B cell (primary cell): ENCODE measurements at regions not wholly inside any gene's neighbourhood (a gene's known extent, or its start where the extent isn't known, plus 50 kb on each side); places are given as distances from the start of the nearest gene placed in this dataset.

Experiments used
- EZH2 ChIP-seq: IDR thresholded peaks from 2 replicates; pipeline ENCODE4 v1.6.1; 2012; ENCODE audit warnings: borderline replicate concordance, low read depth, mild to moderate bottlenecking, moderate library complexity, low read length; ENCODE audit not compliant: insufficient read depth, poor library complexity, severe bottlenecking
- TF ChIP-seq, protein P1 (sequence below): fragments of 200-600 bp; IDR thresholded peaks from one replicate; pipeline ENCODE4 v1.8.0; 2022; ENCODE audit warnings: antibody characterized with exemption, mild to moderate bottlenecking

- TF ChIP-seq, protein P1, sequence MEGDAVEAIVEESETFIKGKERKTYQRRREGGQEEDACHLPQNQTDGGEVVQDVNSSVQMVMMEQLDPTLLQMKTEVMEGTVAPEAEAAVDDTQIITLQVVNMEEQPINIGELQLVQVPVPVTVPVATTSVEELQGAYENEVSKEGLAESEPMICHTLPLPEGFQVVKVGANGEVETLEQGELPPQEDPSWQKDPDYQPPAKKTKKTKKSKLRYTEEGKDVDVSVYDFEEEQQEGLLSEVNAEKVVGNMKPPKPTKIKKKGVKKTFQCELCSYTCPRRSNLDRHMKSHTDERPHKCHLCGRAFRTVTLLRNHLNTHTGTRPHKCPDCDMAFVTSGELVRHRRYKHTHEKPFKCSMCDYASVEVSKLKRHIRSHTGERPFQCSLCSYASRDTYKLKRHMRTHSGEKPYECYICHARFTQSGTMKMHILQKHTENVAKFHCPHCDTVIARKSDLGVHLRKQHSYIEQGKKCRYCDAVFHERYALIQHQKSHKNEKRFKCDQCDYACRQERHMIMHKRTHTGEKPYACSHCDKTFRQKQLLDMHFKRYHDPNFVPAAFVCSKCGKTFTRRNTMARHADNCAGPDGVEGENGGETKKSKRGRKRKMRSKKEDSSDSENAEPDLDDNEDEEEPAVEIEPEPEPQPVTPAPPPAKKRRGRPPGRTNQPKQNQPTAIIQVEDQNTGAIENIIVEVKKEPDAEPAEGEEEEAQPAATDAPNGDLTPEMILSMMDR = no peak
- TF ChIP-seq EZH2 = no peak
These were observed 100.9 kb downstream of the TES start for GRCh38 chr7:116311259-116311658.
